Thyroid gland (tissue), 4 donors: ENCODE measurements at regions not wholly inside any gene's neighbourhood (a gene's known extent, or its start where the extent isn't known, plus 50 kb on each side); places are given as distances from the start of the nearest gene placed in this dataset.

Experiments used
- POLR2A ChIP-seq, 2 donors: fragments of 450-650 bp; IDR thresholded peaks; one replicate each; pipeline ENCODE4 v1.6.1; 2017; ENCODE audit warnings: antibody characterized with exemption in 2 of 2, mild to moderate bottlenecking in 2 of 2, moderate library complexity in 1 of 2
- TF ChIP-seq, protein P1 (sequence below), 6 experiments: fragments of 200-600 bp in 3 of 6; fragments of 450-650 bp in 3 of 6; sonication (generic) in 3 of 6; IDR thresholded peaks; one replicate each; pipeline ENCODE4 v1.5.1; 2016 to 2019; ENCODE audit warnings: antibody characterized with exemption in 6 of 6, mild to moderate bottlenecking in 2 of 6, inconsistent platforms in 1 of 6, moderate library complexity in 1 of 6

DNA sequence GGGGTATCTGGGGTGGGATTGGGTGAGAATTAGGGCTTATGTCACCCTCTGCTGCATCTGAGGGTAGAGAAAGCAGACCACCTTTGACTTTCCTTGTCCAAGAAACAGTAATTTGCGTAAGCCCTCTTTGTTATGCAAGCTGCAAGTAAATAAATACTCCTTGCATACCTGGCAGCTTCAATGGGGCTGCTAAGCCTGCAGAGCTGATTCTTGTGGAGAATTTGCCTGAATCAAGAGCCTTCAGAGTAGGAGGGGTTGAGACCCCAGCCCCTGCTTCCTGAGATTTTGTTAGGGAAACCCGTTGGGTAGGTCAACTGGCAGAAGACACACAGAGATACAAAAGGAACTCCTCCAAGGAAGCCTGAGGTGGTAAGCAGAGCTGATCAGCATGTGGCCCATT, 515.1 kb downstream of the DMAC1 start:
- TF ChIP-seq, protein P1, sequence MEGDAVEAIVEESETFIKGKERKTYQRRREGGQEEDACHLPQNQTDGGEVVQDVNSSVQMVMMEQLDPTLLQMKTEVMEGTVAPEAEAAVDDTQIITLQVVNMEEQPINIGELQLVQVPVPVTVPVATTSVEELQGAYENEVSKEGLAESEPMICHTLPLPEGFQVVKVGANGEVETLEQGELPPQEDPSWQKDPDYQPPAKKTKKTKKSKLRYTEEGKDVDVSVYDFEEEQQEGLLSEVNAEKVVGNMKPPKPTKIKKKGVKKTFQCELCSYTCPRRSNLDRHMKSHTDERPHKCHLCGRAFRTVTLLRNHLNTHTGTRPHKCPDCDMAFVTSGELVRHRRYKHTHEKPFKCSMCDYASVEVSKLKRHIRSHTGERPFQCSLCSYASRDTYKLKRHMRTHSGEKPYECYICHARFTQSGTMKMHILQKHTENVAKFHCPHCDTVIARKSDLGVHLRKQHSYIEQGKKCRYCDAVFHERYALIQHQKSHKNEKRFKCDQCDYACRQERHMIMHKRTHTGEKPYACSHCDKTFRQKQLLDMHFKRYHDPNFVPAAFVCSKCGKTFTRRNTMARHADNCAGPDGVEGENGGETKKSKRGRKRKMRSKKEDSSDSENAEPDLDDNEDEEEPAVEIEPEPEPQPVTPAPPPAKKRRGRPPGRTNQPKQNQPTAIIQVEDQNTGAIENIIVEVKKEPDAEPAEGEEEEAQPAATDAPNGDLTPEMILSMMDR (IDR thresholded peaks at IDR 0.05) = no peak
- TF ChIP-seq POLR2A (IDR thresholded peaks at IDR 0.05) = no peak
